ENCODE measurements at regions not wholly inside any gene's neighbourhood (a gene's known extent, or its start where the extent isn't known, plus 50 kb on each side); places are given as distances from the start of the nearest gene placed in this dataset.

DNA sequence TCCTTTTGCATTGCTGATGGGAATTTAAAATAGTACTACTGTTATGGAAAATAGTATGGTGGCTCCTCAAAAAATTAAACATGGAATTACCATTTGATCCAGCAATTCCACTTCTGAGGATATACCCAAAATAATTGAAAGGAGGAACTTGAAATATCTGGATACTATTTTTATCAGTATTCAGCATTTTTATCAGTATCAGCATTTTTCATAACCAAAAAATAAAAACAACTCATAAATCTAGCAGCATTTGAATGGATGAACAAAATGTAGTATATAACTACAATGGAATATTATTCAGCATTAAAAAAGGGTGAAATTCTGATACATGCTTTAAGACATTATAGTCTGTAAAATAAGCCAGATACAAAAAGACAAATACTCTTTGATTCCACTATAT is 763.4 kb upstream of the MAN1A1 start:
- intact Hi-C loops (cut with micrococcal nuclease): no loop called here

DNA sequence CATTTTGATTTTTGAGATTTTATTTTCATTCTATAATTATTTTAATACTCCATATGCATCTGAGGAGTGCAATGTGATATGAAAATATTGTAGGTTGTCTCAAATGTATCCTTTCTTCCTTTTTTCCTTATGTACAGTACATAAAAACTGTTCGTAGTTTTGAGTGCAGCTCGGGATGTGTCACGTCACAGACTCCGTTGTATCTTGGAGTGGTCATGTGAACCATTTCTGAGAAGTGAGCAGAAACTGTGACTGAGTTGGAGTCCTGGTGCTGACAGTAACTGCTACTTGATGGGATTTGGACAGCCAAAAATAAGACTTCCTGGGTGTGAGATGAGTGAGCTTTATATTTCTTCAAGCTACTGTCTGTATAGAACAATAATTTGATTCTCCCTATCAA is 761.4 kb upstream of the MAN1A1 start:
- intact Hi-C loops (cut with micrococcal nuclease): no loop called here

DNA sequence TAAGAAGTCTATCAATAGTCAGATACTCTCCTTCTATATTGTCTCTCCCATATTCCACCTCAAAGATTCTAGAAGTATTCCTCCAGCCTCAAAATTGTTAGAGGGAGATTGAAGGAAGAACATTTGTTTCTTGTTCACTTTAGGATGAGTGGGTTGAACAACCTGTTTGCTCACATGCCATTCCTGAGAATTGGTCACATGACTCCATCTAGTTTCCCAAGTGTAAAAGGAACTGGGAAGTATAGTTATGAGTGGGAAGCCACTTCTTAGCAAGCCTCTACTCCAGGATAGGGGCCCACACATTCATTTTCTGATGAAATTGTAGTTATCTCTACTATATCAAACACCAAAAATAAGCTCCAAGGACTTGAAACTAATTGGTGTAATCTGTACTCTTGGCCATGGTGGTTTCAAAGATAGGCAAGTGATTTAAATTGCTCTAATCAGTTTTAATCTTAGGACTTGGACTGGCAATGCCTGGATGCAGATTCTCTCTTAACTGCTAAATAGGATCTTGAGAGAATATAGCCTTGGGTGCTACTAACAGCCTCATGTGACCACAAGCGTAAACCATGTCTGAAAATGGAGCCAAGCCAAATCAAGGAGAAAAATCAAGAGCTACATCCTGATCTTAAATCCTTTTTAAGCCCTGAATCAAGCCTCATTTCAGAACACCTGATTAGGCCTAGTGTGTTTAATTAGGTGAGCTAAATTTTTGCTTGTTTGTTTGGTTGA is 758.7 kb upstream of the MAN1A1 start:
- intact Hi-C loops (cut with micrococcal nuclease): no loop called here

DNA sequence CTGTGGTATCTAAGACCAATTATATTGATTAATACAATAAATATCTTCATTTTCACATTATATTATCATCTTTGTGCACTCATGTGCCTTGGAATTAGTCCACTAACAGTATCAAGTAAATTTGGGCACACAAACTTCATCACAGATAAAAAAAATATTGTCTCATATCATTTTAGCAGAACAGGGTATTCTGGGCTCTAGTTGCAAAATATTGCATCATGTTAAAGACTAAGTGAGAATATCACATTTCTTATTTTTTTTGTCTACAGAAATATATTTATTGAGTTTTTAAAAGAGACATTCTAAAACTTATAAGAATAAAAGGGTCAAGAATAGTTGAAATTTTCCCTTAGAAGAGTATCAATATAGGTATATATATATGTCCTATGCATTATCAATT is 754.1 kb upstream of the MAN1A1 start:
- intact Hi-C loops (cut with micrococcal nuclease): no loop called here

DNA sequence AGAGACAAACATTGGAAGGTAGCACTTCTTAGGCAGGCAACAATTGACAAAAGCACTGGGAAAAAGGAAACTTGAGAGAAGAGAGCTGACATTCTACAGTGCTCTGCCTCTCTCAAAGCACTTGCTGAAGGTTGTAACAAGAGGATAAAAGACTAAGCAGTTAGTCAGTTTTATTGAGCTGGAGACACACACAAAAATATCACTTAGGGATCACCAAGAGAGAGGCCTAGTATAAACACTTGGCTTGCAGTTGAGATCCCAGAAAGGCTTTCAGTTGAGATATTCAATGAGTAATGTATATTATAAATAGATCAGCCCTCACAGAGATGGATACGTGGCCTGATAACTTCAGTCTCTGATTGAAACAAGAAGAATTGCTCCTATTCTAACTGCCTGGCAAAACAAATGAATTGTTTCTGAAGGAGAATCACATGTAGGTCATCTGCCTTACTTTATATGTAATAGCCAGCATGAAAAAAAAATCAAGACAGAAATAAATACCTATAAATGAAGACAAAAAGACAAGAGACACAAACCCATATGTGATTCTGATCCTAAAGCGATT is 747.2 kb upstream of the MAN1A1 start:
- intact Hi-C loops (cut with micrococcal nuclease): no loop called here

DNA sequence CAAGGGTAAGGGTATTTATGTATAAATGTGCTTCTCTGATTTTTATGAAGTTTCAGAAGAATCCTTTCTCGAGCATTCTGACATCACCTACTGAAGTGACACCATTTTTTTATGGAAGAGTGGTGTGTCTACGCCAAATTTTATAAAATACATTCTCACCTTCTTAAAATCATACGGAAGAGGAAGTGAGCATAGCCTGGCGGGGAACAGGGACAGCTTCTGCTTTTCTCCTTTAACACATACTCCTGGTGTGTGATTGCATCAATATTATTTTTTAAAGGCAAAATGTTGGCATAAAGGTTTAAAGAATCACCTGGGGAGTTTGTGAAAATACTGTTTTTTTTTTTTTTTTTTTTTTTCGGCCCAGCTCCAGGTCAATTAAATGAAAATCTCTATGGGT is 733.6 kb upstream of the MAN1A1 start:
- intact Hi-C loops (cut with micrococcal nuclease): no loop called here

DNA sequence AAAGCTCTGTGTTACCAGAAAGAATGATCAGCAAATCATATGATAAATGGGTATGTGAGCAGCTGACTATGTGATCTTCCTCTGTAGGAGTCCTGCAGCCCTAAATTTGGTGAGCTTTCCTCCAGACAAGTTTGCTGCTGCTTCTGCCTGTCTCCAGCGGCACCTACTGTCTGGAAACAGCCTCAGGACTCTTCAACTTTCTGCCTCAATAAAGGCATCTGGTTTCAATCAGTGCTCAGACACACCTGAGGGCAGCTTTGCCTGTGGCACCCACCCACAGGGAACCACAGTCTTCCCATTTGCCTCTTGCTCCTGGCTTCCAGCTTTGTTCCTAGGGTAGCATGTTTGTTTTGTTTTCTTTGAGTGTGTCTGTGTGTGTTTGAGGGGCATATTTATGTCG is 727.9 kb upstream of the MAN1A1 start:
- intact Hi-C loops (cut with micrococcal nuclease): no loop called here

DNA sequence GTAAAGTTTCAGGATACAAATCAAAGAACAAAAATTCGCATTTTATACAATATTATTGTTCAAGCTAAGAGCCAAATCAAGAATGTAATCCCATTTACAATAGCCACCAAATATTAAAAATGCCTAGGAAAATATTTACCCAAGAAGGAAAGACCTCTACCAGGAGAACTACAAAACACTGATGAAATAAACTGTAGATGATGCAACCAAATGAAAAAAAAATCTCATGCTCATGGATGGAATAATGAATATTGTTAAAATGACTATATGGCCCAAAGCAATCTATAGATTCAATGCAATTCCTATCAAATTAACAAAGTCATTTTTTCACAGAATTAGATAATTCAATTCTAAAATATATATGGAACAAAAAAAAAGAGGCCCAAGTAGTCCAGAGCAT is 708.8 kb upstream of the MAN1A1 start:
- intact Hi-C loops (cut with micrococcal nuclease): loop anchor here (5.0 kb wide), 1 partner anchor 316 kb away; no protein-coding TSS in a partner anchor

DNA sequence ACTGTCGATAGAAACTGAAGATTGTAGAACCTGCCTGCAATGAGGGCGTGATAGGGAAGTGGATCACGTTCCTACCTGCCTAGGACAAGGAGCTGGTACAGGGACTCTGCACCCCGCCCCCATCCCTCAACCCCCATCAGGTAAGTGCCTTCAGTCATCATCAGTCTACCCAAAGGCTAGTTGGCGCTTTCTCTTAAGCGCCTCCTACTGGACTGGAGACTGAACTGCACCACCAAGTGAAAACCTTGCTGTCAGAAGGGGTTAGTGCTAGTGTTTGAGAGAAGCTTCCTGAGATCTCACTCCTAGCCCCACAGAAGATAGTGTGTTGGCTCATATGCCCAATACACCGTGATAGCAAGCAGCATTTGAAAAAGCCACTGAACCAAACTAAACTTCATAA is 706.5 kb upstream of the MAN1A1 start:
- intact Hi-C loops (cut with micrococcal nuclease): loop anchor here (5.0 kb wide), 1 partner anchor 314 kb away; no protein-coding TSS in a partner anchor

DNA sequence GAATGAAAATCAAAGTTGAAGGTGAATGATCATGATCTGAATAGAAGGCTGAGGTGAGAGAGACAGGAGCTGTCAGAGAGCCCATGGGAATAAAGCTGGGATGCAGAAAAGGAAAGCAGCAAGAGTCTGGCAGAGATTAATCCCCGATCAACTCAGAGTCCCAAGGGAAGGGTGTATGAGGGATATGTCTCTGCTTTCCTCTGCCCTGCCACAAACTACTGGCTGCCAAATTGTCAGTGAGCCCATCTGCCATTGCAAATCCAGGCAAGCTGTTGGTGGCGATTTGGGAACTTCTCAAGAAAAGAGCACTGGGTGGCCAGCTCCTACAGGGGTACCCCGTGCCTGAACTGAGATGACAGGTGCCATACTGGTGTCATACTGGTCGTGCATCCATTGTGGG is 705.5 kb upstream of the MAN1A1 start:
- intact Hi-C loops (cut with micrococcal nuclease): loop anchor here (5.0 kb wide), 1 partner anchor 313 kb away; no protein-coding TSS in a partner anchor

DNA sequence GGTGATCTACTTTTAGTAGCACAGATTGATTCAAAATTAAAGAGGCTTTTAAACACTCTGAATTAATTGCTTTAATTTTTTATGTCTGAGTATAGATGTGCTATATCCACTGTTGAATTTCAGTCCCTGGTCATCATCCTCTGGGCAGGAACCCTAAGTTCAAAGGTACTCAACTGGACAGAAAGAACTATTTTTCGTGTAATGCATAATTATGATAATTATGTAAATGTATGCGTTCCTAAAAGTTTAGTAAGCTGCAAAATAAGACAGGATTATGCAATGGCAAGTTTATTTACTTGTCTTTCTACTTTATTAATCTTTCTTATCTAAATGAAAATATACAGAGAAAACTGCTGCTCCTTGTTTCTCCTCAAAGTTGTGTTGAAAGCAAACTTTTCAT is 690.1 kb upstream of the MAN1A1 start:
- intact Hi-C loops (cut with micrococcal nuclease): no loop called here

DNA sequence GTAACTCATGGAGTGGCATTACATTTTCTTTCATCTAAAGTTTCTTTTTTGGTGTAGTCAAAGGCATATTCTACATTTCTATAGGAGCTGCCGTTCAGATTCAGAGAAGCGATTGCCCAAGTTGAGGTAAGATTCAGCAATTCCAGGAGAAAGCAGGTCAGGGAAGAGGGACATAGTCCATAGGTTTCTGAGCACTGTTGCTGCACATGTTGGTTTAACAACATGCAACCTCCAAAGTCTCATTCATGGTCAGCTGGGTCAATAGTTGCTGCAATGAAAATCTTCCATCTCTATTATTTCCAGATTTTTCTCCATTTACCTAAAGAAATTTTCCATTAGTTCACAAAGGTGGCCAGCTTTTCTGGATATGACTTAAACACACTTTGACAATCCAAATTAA is 682.3 kb upstream of the MAN1A1 start:
- intact Hi-C loops (cut with micrococcal nuclease): no loop called here

DNA sequence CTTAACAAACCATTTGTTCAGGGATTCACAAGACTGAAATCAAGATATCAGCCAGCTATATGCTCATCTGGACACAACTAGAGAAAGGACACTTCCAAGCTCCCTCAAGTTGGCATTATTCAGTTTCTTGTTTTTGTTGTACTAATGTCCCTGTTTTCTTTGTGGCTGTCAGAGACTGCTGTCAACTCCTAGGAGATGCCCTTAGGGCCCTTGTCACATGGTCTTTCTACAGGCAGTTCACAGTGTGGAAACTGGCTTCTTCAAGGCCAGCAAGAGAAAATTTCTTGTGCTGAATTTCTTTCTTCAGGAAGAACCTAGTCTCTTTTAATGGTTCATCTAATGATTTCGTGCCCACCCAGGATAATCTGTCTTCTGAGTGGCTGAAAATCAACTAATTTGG is 677.2 kb upstream of the MAN1A1 start:
- intact Hi-C loops (cut with micrococcal nuclease): no loop called here

DNA sequence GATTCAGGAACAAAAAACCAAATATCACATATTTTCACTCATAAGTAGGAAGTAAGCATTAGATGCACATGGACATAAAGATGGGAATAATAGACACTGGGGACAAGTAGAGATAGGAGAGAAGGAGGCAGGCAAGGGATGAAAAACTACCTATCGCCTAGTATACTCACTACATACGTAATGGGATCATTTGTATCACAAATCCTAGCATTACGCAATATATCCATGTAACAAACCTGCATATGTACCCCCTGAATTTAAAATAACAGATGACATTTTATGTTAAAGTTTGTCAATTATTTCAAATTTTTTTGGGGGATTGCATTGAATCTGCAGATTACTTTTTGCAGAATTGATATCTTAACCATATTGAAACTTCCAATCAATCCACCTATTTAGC is 660.5 kb upstream of the MAN1A1 start:
- intact Hi-C loops (cut with micrococcal nuclease): no loop called here

DNA sequence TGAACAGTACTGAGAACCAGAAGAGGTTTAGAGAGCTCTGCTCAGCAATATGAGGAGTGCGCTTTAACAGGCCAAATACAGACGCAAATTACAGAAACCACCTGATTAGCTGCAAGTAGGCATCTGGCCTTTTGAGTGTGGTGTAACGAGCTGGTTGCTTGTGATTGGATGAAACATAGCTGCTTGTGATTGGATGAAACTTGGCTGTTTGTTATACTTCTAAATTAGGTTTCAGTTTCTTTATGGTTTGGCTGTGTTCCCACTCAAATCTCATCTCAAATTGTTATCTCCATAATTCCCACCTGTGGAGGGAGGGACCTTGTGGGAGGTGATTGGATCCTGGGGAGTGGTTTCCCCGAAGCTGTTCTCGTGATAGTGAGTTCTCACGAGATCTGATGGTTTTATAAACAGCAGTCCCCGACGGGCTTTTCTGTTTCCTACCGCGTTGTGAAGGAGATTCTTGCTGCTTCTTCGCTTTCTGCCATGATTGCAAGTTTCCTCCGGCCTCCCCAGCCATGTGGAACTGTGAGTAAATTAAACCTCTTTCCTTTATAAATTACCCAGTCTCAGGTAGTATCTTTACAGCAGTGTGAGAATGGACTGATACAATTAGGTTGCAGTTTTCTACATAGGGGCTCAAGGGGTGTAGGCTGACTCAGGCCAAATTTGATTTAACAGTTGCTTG is 655.9 kb upstream of the MAN1A1 start:
- intact Hi-C loops (cut with micrococcal nuclease): no loop called here

DNA sequence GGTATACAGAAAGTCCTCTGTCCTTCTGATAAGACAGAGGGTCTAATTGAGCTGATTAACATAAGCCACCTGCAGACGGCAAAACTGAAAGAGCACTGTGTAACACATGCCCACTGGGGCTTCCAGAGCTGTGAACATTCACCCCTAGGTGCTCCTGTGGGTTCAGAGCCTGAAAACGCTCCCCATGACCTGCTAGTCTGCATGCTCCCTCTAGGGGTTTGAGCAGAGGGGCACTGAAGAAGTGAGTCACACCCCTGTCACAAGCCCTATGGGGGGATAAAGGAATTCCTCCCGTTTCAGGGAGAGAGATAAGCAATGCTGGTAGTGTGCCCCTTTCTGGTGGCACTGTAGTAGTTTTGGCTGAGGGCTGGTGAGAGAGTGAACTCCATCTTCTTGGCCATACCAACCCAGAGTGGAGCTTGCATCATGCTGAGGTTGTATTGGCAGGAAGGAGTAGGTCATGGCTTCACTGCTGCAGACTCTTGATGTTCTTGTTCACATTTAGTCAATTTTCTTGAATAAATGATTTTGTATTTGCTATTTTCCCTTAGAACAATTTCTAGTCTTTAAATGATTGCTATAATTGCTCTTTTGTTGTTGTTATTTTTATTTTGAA is 637.5 kb upstream of the MAN1A1 start:
- intact Hi-C loops (cut with micrococcal nuclease): no loop called here

DNA sequence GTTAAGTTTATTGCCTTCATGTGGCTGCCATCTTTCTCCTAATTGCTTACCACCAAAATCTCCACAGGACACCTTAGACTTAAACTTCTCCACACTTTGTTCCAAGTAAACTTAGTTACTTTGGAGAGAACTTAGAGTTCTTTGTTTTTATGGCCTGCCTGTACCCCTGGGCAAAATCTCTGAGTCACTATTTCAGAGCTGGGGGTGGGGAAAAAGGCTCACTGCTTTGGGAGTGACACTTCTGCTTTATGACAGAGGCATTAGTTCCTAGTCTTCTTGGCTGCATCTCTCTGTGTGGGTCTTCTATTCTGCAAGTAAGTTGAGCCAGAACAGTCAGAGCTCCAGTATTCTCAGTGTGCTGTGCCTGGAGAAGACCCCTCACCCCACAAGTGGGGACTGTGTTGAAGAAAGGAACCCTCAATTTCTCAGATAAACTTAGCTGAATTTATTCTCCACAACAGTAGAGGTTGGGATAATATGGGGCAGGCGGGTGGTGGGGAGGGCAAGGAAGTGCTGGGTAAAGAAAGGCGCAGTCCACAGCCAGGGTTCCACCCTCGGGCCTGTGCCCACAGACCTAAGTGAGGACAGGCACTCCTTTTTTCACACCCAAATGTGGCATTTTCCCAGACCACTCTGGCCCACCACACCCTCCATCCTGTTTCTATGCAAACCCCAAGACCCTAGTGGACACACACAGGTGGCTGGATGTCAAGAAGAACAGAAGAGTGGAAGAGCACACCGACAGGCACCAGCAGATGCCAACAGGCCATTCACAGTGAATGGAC is 636.6 kb upstream of the MAN1A1 start:
- intact Hi-C loops (cut with micrococcal nuclease): no loop called here

DNA sequence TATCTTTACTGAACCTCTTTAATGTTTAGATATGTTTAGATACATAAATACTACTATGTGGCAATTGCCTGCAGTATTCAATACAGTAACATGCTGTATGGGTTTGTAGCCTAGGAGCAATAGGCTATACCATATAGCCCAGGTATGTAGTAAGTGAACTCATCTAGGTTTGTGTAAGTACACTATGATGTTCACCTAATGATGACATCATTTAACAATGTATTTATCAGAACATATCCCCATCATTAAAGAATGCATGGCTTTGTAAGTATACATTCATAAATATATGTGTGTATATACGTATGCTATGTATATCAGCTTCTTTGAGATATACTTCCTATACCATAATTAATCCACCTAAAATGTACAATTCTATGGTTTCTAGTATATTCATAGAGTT is 631.2 kb upstream of the MAN1A1 start:
- intact Hi-C loops (cut with micrococcal nuclease): no loop called here

DNA sequence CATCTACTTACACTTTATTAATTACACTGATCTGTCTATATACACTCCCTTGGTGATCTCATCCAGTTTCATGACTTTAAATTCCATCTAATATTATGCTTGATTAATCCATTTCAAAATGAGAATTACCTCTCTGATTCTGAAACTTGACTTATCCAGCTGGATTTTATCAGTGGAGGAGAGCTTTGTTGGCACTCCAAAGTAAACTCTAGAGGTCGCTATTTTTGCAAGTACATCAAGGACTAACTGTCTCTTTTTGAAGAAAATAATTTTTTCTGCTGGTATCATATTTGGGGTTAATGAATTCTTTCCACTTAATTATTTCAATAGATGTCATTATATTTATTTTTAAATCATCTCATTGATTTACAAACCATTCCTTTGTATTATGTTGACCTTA is 630.3 kb upstream of the MAN1A1 start:
- intact Hi-C loops (cut with micrococcal nuclease): loop anchor here (2.0 to 5.0 kb wide), 4 partner anchors 238 to 851 kb away; no protein-coding TSS in a partner anchor

DNA sequence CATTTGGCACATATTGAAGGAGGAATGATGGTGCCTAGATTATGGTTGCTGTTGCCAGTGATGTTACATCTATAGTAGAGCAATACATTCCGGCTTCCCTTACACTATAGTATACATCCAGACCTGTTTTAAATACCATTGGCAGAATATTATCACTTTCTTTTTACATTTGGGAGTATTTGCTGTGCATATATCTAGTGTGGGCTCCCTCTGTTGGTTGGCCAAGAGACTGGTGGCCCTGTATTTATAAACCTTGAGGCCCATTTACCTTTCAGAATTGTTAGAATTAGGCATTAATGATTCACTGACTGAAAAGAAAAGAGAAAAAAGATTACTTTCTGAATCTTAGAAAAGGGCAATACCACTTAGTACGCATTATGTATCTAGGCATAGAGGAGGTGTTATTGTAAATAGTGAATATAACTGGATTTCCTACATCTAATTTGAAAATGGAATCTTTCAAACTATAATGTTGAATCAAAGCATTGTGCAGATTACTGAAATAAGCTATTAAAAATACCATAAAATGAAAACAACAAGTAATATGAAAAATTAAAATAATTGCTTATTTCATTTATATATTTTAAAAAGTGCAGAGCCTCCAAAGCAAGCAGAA is 628.8 kb upstream of the MAN1A1 start:
- intact Hi-C loops (cut with micrococcal nuclease): loop anchor here (2.0 to 5.0 kb wide), 4 partner anchors 236 to 850 kb away; no protein-coding TSS in a partner anchor
